Renal cortex interstitium (tissue), 11 donors: ENCODE measurements at regions not wholly inside any gene's neighbourhood (a gene's known extent, or its start where the extent isn't known, plus 50 kb on each side); places are given as distances from the start of the nearest gene placed in this dataset.
"Not testable (repeated sequence)": the region's sequence is repeated elsewhere in the genome, so short reads cannot be mapped to it uniquely, and the experiment has no call there.

ENCODE experiments used
- DNase-seq, 11 donors: peaks; one replicate each; pipeline ENCODE4 v3.0.0-alpha.2; 2013; ENCODE audit warnings: low read depth in 9 of 11, low spot score in 4 of 11; ENCODE audit errors: extremely low read depth in 1 of 11

- no peak for DNase-seq
Observed at GRCh38 chr14:65153101-65153500, 50.8 kb upstream of the MAX start.

DNA sequence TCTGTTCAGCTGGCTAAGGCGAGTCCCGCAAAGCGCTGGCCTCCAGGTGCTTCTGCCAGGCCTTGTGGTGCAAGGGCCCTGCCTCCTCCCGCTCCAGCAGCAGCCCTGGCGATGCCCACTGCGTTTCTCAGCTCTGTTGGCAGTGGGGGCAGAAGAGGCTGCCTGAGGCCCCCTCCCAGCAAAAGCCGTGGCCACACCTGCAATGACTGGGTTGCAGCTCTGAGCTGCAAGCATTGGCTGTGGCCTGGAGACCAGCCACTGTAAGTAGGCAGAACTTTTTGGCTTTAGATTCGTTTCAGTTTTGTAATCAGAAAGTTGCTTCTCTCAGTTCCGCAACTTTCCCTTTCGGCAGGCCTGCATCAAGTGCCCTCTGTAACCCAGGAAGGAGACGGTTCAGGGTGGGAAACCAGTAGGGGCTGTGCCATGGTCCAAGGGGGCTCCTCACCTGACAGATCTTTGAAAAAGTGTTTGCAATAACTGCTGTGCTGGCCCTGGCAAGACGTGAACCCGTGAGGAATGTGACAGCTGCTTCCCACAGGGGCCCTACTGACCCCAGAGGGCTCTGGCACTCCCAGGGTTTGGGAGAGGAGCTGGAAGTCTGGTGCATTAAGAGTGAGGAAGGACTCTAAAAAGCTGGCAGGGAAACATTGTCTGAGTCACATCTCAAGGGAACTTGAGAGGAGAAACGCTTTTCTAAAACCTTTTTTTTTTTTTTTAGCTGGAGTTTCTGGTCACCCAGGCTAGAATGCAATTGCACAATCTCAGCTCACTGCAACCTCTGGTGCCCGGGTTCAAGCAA, 54.5 kb upstream of the MAX start:
- no peak for DNase-seq

DNA sequence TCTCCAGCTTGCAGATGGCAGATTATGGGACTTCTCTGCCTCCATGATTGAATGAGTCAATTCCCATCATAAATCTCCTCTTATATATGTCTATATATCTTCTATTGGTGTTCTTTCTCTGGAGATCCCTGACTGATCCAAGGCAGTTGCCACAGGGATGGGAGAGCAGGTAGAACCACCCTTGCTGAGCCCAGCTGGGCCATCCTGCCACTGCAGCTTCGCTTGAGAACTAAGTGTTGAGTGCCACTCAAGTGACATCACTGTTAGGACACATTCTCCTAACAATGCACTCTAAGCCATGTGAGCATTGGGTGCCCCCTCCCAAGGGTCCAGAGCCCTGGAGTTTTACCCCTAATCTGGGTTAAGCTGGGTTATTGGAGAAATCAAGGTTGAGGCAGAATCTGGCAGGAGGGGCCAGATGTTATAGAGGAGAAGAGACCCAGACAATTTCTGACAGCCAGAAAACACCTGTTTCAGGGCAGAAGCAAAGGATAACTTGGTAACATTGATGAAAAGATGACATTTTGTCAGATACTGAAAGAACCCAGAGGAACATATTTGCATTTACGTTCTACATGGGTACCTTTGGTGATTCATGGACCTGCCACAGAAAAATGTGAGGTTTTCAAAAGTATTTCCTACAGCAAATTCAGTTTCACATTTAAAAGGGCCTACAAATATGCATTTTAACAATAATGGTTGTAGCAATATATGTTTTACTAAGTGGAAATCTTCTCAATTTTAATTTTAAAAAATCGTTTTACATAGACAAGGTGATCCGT, 57.2 kb upstream of the MAX start:
- DNase-seq: no peak

GRCh38 chr14:65160091-65160490, 57.8 kb upstream of the MAX start:
- no peak for DNase-seq

DNA sequence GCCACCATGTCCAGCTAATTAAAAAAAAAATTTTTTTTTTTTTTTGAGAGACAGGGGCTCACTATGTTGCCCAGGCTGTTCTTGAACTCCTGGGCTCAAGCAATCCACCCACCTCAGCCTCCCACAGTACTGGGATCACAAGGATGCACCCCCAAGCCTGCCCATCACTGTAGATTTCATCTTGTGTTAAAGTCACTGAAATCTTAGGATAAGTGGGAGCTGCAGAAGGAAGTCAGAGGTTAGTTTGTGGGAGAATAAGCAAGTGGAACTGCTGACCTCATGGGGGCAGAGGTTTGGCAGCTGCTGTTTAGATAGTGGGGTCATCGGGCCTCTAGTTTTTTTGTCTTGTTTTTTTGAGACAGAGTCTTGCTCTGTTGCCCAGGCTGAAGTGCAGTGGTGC, 59.7 kb upstream of the MAX start:
- DNase-seq: no peak

DNA sequence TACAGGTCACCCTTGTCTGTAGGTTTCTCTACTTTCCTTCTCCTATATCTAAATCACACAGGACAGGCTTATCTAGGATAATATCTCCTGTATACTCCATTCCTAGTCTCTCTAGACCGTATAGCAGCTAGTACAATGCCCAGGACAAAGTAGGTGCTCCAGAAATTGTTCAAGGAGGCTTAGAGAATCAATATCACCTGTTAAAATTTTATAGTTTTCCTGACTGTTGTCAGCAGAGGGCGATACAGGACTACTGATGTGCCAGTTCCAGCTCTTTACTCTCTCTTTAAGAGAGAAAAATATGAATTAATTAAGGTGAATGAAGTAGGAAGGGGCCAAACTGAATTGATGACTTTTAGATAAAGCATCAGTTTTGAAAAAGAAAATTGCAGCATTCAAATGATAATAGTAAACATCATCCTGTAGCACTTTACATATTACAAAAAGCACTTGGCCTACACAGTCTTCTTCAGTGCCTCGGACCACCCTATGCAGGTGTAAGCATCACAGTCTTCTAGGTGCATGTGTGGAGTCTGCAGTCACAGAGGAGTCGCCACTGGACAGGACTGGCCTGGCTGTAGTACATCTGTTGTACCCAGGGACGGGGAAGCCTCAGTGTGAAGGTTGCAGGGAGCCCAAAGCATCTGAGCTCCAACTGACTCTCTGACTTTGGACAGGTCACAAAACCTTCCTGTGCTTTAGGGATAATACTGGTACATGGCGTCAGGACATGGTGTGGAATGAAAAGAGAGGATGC, 61.9 kb upstream of the MAX start:
- peak in 6 of 11 donors; percentile 21 to 39 (median 27) for DNase-seq

DNA sequence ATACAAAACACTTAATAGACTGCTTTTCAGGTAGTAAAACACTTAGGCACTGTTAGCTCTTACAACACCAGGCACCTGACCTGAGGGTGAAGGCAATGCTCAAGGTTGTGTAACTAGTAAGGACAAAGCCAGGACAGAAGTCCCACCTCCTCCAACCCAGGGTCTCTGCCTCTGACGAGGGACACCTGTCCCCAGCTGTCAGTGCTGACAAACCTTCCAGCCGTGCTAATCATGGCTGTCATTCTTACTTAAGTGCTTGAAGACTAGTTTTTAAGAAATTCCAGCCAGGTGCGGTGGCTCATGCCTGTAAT, 62.5 kb upstream of the MAX start:
- no peak for DNase-seq

DNA sequence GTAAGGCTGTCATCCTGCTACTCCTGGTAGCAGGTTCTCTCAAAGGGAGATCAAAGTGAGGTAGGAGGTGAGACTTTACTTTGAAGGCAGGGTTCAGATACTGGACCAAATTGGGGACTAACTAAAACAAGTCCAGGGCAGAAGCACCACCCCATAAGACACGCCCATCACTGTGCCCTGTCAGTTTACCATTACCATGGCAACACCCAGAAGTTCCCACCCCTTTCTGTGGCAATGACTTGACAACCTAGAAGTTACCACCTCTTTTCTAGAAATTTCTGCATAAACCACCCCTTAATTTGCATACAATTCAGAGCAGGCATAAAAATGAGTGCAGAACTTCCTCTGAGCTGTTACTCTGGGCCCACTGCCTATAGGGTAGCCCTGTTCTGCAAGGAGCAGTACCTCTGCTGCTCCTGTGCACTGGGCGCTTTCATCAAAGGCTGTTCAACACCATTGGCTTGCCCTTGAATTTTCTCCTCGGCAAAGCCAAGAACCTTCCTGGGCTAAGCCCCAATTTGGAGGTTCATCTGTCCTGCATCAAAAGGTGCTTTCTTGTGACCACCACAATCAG, 64.8 kb upstream of the MAX start:
- no peak for DNase-seq

GRCh38 chr14:65168840-65169239, 66.5 kb upstream of the MAX start:
- DNase-seq: no peak

DNA sequence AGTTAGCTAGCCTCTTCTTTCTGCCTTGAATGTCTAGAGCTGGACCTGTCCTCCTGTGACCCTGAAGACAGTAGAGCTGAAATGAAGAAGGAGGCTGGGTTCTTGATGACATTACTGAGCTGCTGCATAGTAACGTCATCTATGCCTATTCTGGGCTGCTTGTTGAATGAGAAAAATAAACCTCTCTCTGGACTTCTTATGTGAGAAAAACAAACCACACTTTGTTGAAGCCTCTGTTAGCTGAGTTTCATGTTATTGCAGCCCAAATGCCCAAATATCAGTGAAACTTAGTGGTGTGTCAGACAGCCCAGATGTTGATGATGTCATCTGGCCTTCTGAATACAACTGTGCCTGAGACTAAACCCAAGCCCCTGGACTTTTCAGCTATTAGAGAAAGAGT, 67.0 kb upstream of the MAX start:
- no peak for DNase-seq

- no peak for DNase-seq
Observed at GRCh38 chr14:65170318-65170717, 68.0 kb upstream of the MAX start.

GRCh38 chr14:65170768-65171507, 68.6 kb upstream of the MAX start:
- peak in 7 of 11 donors; percentile 30 to 65 (median 49) for DNase-seq

DNA sequence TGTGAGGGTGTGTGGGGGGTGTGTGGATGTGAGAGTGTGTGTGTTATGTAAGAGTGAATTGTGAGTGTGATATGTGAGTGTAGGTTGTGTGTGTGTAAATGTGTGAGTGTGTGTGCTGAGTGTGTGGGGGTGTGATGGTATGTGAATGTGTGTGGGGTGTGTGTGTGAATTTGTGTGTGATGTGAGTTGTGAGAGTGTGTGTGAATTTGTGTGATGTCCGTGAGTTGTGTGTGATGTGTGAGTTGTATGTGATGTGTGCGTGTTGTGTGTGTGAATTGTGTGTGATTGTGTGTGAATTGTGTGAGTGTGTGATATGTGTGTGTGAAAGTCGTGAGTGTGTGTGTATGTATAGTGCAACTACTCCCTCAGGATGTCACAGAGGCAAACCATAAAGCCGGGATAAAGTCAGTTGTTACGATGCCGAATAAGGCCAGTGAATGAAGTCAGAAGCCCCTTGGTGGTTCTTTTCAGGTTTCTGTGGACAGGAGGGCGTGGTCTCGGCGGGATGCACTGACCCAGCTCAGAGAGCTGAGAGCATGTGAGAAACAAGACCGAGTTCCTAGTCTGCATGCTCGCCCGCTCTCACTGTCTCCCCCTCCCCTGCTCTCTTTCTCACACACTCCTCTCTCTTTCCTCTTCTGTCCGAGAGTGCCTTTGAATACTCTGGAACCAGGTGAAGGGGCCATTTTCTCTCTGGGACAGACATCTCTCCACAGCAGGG, 71.8 kb upstream of the MAX start:
- DNase-seq: peak in 1 of 11 donors; percentile 9

- no peak for DNase-seq
Observed at GRCh38 chr14:65174783-65175182, 72.5 kb upstream of the MAX start.

GRCh38 chr14:65177551-65177950, 75.2 kb upstream of the MAX start:
- no peak for DNase-seq

DNA sequence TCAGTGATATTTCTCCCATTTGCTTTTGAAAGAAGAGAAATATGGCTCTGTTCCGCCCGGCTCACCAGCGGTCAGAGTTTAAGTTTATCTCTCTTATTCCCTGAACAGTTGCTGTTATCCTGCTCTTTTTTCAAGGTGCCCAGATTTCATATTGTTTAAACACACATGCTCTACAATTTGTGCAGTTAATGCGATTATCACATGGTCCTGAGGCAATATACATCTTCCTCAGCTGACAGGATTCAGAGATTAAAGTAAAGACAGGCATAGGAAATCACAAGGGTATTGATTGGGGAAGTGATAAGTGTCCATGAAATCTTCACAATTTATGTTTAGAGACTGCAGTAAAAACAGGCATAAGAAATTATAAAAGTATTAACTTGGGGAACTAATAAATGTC, 76.9 kb upstream of the MAX start:
- DNase-seq: not testable (repeated sequence)

GRCh38 chr14:65179918-65180724, 77.8 kb upstream of the MAX start:
- no peak for DNase-seq

- DNase-seq: no peak
Observed at GRCh38 chr14:65180725-65181025, 78.4 kb upstream of the MAX start.
